ENCODE measurements at regions not wholly inside any gene's neighbourhood (a gene's known extent, or its start where the extent isn't known, plus 50 kb on each side); places are given as distances from the start of the nearest gene placed in this dataset.

- no peaks in the 10 kb centered on the region for H3K36me3 ChIP-seq (ENCODE audit: control insufficient read depth, insufficient read depth, low read length)
- TF ChIP-seq, protein P1, sequence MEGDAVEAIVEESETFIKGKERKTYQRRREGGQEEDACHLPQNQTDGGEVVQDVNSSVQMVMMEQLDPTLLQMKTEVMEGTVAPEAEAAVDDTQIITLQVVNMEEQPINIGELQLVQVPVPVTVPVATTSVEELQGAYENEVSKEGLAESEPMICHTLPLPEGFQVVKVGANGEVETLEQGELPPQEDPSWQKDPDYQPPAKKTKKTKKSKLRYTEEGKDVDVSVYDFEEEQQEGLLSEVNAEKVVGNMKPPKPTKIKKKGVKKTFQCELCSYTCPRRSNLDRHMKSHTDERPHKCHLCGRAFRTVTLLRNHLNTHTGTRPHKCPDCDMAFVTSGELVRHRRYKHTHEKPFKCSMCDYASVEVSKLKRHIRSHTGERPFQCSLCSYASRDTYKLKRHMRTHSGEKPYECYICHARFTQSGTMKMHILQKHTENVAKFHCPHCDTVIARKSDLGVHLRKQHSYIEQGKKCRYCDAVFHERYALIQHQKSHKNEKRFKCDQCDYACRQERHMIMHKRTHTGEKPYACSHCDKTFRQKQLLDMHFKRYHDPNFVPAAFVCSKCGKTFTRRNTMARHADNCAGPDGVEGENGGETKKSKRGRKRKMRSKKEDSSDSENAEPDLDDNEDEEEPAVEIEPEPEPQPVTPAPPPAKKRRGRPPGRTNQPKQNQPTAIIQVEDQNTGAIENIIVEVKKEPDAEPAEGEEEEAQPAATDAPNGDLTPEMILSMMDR (IDR thresholded peaks at IDR 0.05; ENCODE audit: insufficient read depth, low read length, poor library complexity, severe bottlenecking) = no peak
- no peak overlapping the region for H3K4me3 ChIP-seq (replicated peaks; ENCODE audit: low read depth, low read length)
- no peaks in the 10 kb centered on the region for H3K27me3 ChIP-seq (replicated peaks; ENCODE audit: control insufficient read depth, insufficient read depth, low read length)
- DNase-seq (ENCODE audit: extremely low read depth, insufficient read length) = no peak
These were observed 404.7 kb downstream of the IRS2 start for GRCh38 chr13:109381546-109382180.

- Histone ChIP-seq H3K36me3 (ENCODE audit: control insufficient read depth, insufficient read depth, low read length) (no peaks in the 10 kb centered on the region), H3K27me3 (replicated peaks; ENCODE audit: control insufficient read depth, insufficient read depth, low read length) (no peaks in the 10 kb centered on the region), H3K4me3 (replicated peaks; ENCODE audit: low read depth, low read length) (no peak overlapping the region)
- DNase-seq (ENCODE audit: extremely low read depth, insufficient read length) = no peak
- TF ChIP-seq, protein P1 (IDR thresholded peaks at IDR 0.05; ENCODE audit: insufficient read depth, low read length, poor library complexity, severe bottlenecking) = no peak
These were observed 405.9 kb downstream of the IRS2 start for GRCh38 chr13:109380457-109380856.

DNA sequence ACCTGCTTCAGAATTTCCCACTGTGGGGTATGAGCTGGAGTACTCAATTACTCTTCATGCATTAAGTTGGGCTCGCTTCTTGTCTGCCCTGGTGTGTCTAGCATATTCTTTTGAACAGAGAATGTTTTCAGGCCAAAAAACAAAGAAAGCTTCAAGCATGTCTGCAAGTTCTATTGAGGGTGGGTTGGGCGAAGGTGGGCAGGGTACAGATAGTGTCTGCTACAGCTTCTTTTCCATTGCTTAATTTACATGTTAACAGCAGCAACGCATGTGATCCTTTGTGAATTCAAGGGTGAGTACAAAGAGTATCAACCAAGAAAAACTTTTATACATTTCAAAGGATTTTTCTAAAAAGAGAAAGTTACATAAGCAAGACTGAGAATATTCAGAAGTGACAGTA lies 406.5 kb downstream of the IRS2 start:
- TF ChIP-seq, protein P1 (IDR thresholded peaks at IDR 0.05; ENCODE audit: insufficient read depth, low read length, poor library complexity, severe bottlenecking) = no peak
- Histone ChIP-seq H3K4me3 (replicated peaks; ENCODE audit: low read depth, low read length) (no peak overlapping the region), H3K36me3 (ENCODE audit: control insufficient read depth, insufficient read depth, low read length) (no peaks in the 10 kb centered on the region), H3K27me3 (replicated peaks; ENCODE audit: control insufficient read depth, insufficient read depth, low read length) (no peaks in the 10 kb centered on the region)
- DNase-seq (ENCODE audit: extremely low read depth, insufficient read length) = no peak

DNA sequence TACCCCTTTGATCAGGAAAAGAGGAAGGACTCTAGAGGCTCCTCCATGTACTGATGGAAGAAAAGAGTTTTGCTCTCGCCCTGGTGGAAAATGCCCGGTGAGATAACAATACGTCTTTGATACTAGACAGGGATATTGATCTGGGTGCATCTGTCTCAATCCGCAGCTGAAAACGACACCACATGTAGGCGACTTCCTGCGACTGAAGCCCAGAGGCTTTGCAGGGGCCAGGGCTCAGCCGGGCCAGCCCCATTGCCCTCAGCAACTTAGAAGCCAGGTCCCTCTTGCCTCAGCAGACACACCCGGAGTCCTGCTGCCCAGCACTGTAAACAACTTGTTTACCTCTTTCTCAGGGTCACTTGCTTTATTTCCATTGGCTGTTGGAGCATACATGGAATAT lies 409.4 kb downstream of the IRS2 start:
- no peaks in the 10 kb centered on the region for H3K27me3 ChIP-seq (replicated peaks; ENCODE audit: control insufficient read depth, insufficient read depth, low read length)
- no peak for DNase-seq (ENCODE audit: extremely low read depth, insufficient read length)
- H3K36me3 ChIP-seq (ENCODE audit: control insufficient read depth, insufficient read depth, low read length) = no peaks in the 10 kb centered on the region
- TF ChIP-seq, protein P1 (IDR thresholded peaks at IDR 0.05; ENCODE audit: insufficient read depth, low read length, poor library complexity, severe bottlenecking) = no peak
- H3K4me3 ChIP-seq (replicated peaks; ENCODE audit: low read depth, low read length) = no peak overlapping the region

- Histone ChIP-seq H3K36me3 (ENCODE audit: control insufficient read depth, insufficient read depth, low read length) (no peaks in the 10 kb centered on the region), H3K4me3 (replicated peaks; ENCODE audit: low read depth, low read length) (no peak overlapping the region), H3K27me3 (replicated peaks; ENCODE audit: control insufficient read depth, insufficient read depth, low read length) (no peaks in the 10 kb centered on the region)
- TF ChIP-seq, protein P1 (IDR thresholded peaks at IDR 0.05; ENCODE audit: insufficient read depth, low read length, poor library complexity, severe bottlenecking) = no peak
- no peak for DNase-seq (ENCODE audit: extremely low read depth, insufficient read length)
These were observed 411.7 kb downstream of the IRS2 start for GRCh38 chr13:109374609-109375200.
